Retinal pigment epithelial cell (primary cell): ENCODE measurements at regions not wholly inside any gene's neighbourhood (a gene's known extent, or its start where the extent isn't known, plus 50 kb on each side); places are given as distances from the start of the nearest gene placed in this dataset.

ENCODE experiments used
- DNase-seq: peaks from one replicate; pipeline ENCODE4 v3.0.0-alpha.2; 2010; ENCODE audit warnings: low read depth
- H3K4me3 ChIP-seq: 2 replicates; pipeline ENCODE4 v1.5.1; 2011; ENCODE audit warnings: mild to moderate bottlenecking, low read length, control low read depth, moderate library complexity
- TF ChIP-seq, protein P1 (sequence below): conservative IDR thresholded peaks from 2 replicates; pipeline ENCODE4 v1.5.1; 2011; ENCODE audit warnings: low read depth, low read length, control low read depth, inconsistent platforms

DNA sequence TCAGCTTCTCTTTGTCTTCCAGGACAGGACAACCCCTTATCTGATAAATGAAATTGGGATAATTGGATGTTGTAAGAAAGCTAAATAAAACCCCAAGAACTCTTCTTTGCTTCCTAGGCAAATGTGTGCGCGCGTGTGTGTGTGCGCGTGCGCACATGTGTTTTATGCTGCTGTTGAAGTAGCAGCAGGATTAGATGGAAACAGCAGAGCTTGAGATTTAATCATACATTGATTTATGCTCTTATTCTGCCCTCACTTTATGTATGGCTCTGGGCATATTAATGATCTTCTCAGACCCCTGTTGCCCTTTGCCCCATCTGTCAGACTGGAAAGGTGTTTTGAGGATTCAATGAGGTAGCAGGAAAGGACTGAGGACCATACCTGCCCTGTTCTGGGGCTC is 324.0 kb upstream of the MAP3K7 start:
- TF ChIP-seq, protein P1, sequence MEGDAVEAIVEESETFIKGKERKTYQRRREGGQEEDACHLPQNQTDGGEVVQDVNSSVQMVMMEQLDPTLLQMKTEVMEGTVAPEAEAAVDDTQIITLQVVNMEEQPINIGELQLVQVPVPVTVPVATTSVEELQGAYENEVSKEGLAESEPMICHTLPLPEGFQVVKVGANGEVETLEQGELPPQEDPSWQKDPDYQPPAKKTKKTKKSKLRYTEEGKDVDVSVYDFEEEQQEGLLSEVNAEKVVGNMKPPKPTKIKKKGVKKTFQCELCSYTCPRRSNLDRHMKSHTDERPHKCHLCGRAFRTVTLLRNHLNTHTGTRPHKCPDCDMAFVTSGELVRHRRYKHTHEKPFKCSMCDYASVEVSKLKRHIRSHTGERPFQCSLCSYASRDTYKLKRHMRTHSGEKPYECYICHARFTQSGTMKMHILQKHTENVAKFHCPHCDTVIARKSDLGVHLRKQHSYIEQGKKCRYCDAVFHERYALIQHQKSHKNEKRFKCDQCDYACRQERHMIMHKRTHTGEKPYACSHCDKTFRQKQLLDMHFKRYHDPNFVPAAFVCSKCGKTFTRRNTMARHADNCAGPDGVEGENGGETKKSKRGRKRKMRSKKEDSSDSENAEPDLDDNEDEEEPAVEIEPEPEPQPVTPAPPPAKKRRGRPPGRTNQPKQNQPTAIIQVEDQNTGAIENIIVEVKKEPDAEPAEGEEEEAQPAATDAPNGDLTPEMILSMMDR: no peak
- no peak overlapping the region for H3K4me3 ChIP-seq
- no peak for DNase-seq

DNA sequence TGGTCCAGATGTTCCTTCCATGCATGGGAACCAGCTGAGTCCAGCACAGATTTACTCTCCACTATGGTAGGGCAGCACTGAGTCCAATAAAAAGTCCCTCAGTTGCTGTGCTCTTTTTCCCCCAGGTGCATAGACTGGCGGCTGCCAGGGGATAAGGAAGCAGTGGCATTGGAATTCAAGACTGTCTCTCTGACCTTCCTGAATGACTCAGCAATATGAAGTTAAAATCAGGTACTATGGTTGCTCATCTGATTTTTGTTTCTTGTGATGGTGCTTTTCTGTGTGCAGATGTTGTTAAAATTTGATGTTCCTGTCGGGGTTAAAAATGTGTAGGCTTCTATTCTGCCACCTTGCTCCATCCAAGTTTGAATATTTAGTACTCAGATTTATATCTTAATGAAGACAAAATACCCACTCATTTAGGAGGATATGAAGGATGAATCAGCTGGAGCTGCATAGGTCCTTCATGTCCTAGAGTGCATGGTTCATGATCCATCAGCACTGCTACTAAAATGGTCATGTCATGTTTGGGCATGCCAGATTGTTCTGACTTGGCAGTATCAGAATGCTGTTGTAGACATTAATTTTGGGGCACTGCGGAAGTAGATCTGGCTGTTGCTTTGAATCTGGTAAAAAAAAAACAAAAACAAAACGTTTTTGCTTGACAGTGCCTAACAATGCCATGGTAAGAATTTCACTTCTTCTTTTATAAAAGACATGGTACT is 321.2 kb upstream of the MAP3K7 start:
- DNase-seq: no peak
- H3K4me3 ChIP-seq: no peak overlapping the region
- TF ChIP-seq, protein P1: no peak

DNA sequence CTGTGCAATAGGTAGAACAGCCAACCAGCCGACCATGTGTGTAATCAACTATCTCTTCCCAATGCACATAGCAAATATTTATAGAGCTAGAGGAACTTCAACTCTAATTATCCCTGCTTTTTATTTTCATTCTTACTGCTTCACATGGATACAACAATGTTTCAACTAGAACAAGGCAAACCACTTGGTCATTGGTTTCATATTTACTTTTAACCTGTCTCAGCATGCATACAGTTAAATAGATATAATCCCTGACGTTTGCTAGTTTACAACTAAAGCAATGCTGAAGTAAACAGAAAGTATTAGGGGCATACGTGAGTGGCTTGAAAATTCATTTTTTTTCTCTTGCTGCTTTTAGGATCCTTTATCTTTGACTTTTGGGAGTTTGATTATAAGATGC is 318.5 kb upstream of the MAP3K7 start:
- H3K4me3 ChIP-seq: no peak overlapping the region
- TF ChIP-seq, protein P1: no peak
- no peak for DNase-seq

DNA sequence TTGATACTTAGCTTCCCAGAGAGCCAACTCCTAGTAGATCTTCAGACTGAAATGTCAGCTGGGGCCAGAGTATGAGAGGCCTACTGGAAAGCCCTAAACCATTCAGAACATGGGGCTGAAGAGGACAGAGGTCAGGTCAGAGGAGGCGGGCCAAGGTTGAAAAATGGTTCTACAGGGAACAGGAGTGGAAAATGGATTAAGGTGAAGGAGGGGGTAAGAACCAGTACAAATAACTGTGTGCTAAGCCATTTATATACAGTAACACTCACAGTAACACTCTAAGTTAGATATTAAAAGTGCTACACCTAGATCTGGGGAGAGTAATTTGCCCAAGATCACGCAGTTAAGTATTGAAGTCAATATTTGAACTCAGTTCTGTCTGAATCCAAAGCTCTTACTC is 313.2 kb upstream of the MAP3K7 start:
- TF ChIP-seq, protein P1: no peak
- DNase-seq: no peak
- H3K4me3 ChIP-seq: no peak overlapping the region

GRCh38 chr6:90898763-90899162 is 311.9 kb upstream of the MAP3K7 start:
- H3K4me3 ChIP-seq: no peak overlapping the region
- no peak for DNase-seq
- TF ChIP-seq, protein P1: no peak

- TF ChIP-seq, protein P1: no peak
- peak; percentile 49 for DNase-seq
- no peak overlapping the region for H3K4me3 ChIP-seq
Observed at GRCh38 chr6:90896075-90896547, 309.2 kb upstream of the MAP3K7 start.

GRCh38 chr6:90895299-90896074 is 308.6 kb upstream of the MAP3K7 start:
- DNase-seq: no peak
- no peak overlapping the region for H3K4me3 ChIP-seq
- TF ChIP-seq, protein P1: no peak
